ENCODE measurements at regions not wholly inside any gene's neighbourhood (a gene's known extent, or its start where the extent isn't known, plus 50 kb on each side); places are given as distances from the start of the nearest gene placed in this dataset.

GRCh38 chr16:64130140-64130539 lies 991.7 kb downstream of the CDH11 start:
- TF ChIP-seq, protein P1, sequence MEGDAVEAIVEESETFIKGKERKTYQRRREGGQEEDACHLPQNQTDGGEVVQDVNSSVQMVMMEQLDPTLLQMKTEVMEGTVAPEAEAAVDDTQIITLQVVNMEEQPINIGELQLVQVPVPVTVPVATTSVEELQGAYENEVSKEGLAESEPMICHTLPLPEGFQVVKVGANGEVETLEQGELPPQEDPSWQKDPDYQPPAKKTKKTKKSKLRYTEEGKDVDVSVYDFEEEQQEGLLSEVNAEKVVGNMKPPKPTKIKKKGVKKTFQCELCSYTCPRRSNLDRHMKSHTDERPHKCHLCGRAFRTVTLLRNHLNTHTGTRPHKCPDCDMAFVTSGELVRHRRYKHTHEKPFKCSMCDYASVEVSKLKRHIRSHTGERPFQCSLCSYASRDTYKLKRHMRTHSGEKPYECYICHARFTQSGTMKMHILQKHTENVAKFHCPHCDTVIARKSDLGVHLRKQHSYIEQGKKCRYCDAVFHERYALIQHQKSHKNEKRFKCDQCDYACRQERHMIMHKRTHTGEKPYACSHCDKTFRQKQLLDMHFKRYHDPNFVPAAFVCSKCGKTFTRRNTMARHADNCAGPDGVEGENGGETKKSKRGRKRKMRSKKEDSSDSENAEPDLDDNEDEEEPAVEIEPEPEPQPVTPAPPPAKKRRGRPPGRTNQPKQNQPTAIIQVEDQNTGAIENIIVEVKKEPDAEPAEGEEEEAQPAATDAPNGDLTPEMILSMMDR (IDR thresholded peaks at IDR 0.05; ENCODE audit: poor library complexity), result no peak
- no peak for TF ChIP-seq EZH2 (IDR thresholded peaks at IDR 0.05; ENCODE audit: borderline replicate concordance)
